ENCODE measurements at regions not wholly inside any gene's neighbourhood (a gene's known extent, or its start where the extent isn't known, plus 50 kb on each side); places are given as distances from the start of the nearest gene placed in this dataset.

GRCh38 chrX:39941332-39941920 is 156.3 kb downstream of the BCOR start:
- Histone ChIP-seq H3K4me3 (no peak overlapping the region), H3K36me3 (no peaks in the 10 kb centered on the region), H3K4me1 (ENCODE audit: control insufficient read depth in 1 of 2, low read depth in 2 of 2) (no peaks in the 10 kb centered on the region), H3K27me3 (replicated peaks; ENCODE audit: insufficient read depth) (no peaks in the 10 kb centered on the region), H3K9me3 (no peaks in the 10 kb centered on the region), H3K27ac (no peak overlapping the region)
- ATAC-seq (ENCODE audit: insufficient number of reproducible peaks, low FRiP score, low read depth) (no peak), DNase-seq (ENCODE audit: low spot score) (no peak)
- TF ChIP-seq CTCF (IDR thresholded peaks at IDR 0.05) = no peak

GRCh38 chrX:39944416-39944815 is 153.3 kb downstream of the BCOR start:
- no peak overlapping the region for H3K27ac ChIP-seq
- no peak for DNase-seq (ENCODE audit: low spot score)
- no peak for ATAC-seq (ENCODE audit: insufficient number of reproducible peaks, low FRiP score, low read depth)
- H3K36me3 ChIP-seq = no peaks in the 10 kb centered on the region
- no peak overlapping the region for H3K4me3 ChIP-seq
- no peak for TF ChIP-seq CTCF (IDR thresholded peaks at IDR 0.05)
- no peaks in the 10 kb centered on the region for H3K4me1 ChIP-seq (ENCODE audit: control insufficient read depth in 1 of 2, low read depth in 2 of 2)
- no peaks in the 10 kb centered on the region for H3K27me3 ChIP-seq (replicated peaks; ENCODE audit: insufficient read depth)
- no peaks in the 10 kb centered on the region for H3K9me3 ChIP-seq

GRCh38 chrX:39945709-39946108 is 152.0 kb downstream of the BCOR start:
- Histone ChIP-seq H3K4me3 (no peak overlapping the region), H3K27ac (no peak overlapping the region), H3K36me3 (no peaks in the 10 kb centered on the region), H3K4me1 (ENCODE audit: control insufficient read depth in 1 of 2, low read depth in 2 of 2) (no peaks in the 10 kb centered on the region), H3K9me3 (no peaks in the 10 kb centered on the region), H3K27me3 (replicated peaks; ENCODE audit: insufficient read depth) (no peaks in the 10 kb centered on the region)
- no peak for ATAC-seq (ENCODE audit: insufficient number of reproducible peaks, low FRiP score, low read depth)
- no peak for DNase-seq (ENCODE audit: low spot score)
- no peak for TF ChIP-seq CTCF (IDR thresholded peaks at IDR 0.05)

GRCh38 chrX:39946822-39947221 is 150.9 kb downstream of the BCOR start:
- no peak overlapping the region for H3K27ac ChIP-seq
- no peak for ATAC-seq (ENCODE audit: insufficient number of reproducible peaks, low FRiP score, low read depth)
- H3K4me1 ChIP-seq (ENCODE audit: control insufficient read depth in 1 of 2, low read depth in 2 of 2) = no peaks in the 10 kb centered on the region
- H3K27me3 ChIP-seq (replicated peaks; ENCODE audit: insufficient read depth) = no peaks in the 10 kb centered on the region
- H3K36me3 ChIP-seq = no peaks in the 10 kb centered on the region
- H3K9me3 ChIP-seq = no peaks in the 10 kb centered on the region
- no peak overlapping the region for H3K4me3 ChIP-seq
- no peak for TF ChIP-seq CTCF (IDR thresholded peaks at IDR 0.05)
- DNase-seq (ENCODE audit: low spot score) = no peak

- no peak for DNase-seq (ENCODE audit: low spot score)
- no peak for ATAC-seq (ENCODE audit: insufficient number of reproducible peaks, low FRiP score, low read depth)
- H3K27me3 ChIP-seq (replicated peaks; ENCODE audit: insufficient read depth) = no peaks in the 10 kb centered on the region
Measured at GRCh38 chrX:39948582-39948981, 149.2 kb downstream of the BCOR start.

More at GRCh38 chrX:39948582-39948981, 149.2 kb downstream of the BCOR start:
- TF ChIP-seq CTCF (IDR thresholded peaks at IDR 0.05) = no peak
- no peaks in the 10 kb centered on the region for H3K4me1 ChIP-seq (ENCODE audit: control insufficient read depth in 1 of 2, low read depth in 2 of 2)
- no peak overlapping the region for H3K4me3 ChIP-seq
- H3K9me3 ChIP-seq = no peaks in the 10 kb centered on the region
- no peaks in the 10 kb centered on the region for H3K36me3 ChIP-seq
- no peak overlapping the region for H3K27ac ChIP-seq
